H7 (cell line): ENCODE measurements at regions not wholly inside any gene's neighbourhood (a gene's known extent, or its start where the extent isn't known, plus 50 kb on each side); places are given as distances from the start of the nearest gene placed in this dataset.
A peak's percentile ranks its signal among the peaks of the same experiment; 100 is the strongest.

Source experiments
- DNase-seq: peaks from one replicate; pipeline ENCODE4 v3.0.0; 2012
- H3K27me3 ChIP-seq: 2 replicates; pipeline ENCODE4 v1.6.0; 2011; ENCODE audit warnings: mild to moderate bottlenecking, low read length; ENCODE audit not compliant: control insufficient read depth, insufficient read depth
- H3K36me3 ChIP-seq: replicated peaks from 2 replicates; pipeline ENCODE4 v1.5.1; 2011; ENCODE audit warnings: low read length; ENCODE audit not compliant: control insufficient read depth, insufficient read depth
- H3K4me3 ChIP-seq: 2 replicates; pipeline ENCODE4 v1.5.1; 2011; ENCODE audit warnings: low read depth, mild to moderate bottlenecking, control low read depth, low read length, moderate library complexity; ENCODE audit not compliant: insufficient read depth

DNA sequence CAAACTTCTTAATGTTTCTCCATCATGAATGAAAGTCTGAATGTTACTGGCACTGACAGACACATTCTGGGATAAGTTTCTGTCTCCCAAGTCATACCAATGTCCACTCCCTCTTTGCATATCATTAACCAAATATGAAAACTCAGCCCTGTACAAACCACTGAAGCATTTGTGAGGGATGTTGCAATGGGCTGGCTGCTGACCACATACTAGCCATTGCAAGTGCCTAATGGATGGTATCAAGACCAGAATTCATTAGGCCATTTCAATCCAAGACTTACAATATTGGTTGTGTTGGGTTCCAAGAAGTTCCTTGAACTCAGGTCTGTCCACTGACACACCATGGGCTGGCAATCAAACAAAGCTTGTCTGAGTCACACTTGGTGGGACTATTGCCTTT is 73.8 kb downstream of the CBLN2 start:
- Histone ChIP-seq H3K36me3 (no peaks in the 10 kb centered on the region), H3K4me3 (no peak overlapping the region), H3K27me3 (peaks cover 2% of the 10 kb centered on the region; the same call in 1 of the 2 replicates)
- DNase-seq: no peak

DNA sequence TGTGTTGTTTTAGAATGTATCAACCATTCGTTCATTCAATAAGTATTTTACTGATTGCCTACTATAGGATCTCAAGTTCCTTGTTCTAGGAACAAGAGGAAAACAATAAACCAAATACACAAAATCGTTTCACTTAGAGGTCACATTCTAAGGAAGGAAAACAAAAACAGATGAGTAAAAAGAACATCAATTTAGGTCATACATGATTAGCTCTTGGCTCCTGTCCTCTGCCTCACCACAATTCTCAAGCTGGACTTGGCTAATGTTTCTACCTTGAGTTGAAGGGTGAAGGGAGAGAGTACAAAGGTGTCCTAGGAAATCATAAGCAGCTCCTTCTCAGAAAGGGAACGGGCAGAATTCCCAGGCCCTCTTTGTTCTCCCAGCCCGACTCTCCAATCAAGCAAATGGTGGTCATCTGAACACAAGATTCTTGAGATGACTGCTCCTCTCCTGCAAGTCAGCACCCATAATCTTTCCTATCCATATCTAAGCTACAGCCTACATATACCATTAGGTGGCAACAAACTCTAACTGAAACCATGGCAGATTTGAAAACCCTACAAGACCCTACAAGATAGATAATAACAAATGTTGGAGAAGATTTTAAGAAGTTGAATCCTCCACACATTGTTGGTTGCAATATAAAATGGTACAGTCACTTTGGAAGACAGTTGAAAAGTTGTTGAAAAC is 76.0 kb downstream of the CBLN2 start:
- DNase-seq: no peak
- Histone ChIP-seq H3K27me3 (peaks cover 2% of the 10 kb centered on the region; the same call in 1 of the 2 replicates), H3K4me3 (no peak overlapping the region), H3K36me3 (no peaks in the 10 kb centered on the region)

DNA sequence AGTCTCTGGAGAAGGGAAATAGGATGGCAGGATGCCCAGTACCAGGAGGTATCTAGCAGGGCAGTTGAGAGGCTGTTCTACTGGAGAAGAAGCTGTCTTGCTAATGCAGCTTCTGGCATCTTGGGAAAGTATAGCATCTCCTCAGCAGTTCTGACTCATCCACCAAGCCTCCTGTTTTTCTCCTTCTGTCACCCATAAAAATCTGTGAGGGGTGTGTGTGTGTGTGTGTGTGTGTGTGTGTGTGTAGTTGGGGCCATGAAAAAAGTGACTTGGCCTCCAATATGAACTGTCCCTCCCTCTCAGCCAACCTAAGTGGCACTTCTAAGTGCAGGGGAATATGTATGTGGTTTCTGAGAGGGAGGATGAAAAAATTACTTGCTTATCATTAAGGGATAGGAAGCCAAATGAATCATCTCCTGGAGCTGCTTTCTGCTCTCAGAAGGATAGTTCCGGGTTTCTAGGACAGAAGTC is 83.9 kb downstream of the CBLN2 start:
- Histone ChIP-seq H3K27me3 (peaks cover 4% of the 10 kb centered on the region; the same call in 1 of the 2 replicates), H3K36me3 (no peaks in the 10 kb centered on the region), H3K4me3 (no peak overlapping the region)
- DNase-seq: no peak

DNA sequence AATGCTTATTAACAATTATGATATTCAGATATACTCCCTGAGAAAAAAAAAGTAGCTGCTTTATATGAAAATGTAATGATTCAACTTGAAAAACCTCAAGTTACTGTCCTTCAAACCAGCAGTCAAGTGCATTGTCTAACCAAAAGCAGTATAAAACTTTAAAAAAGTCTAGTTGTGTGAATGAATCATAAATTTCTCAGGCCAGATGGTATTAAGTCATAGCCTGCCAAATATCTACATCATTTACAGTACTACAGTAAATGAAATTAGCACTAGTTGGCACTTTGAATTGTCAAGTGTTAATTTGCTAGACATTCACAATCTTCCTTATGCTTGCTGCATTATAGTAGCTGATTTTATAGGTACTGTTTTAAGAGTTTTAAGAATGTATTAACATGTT is 85.9 kb downstream of the CBLN2 start:
- DNase-seq: no peak
- Histone ChIP-seq H3K27me3 (peaks cover 7% of the 10 kb centered on the region; the same call in 1 of the 2 replicates), H3K36me3 (no peaks in the 10 kb centered on the region), H3K4me3 (no peak overlapping the region)

DNA sequence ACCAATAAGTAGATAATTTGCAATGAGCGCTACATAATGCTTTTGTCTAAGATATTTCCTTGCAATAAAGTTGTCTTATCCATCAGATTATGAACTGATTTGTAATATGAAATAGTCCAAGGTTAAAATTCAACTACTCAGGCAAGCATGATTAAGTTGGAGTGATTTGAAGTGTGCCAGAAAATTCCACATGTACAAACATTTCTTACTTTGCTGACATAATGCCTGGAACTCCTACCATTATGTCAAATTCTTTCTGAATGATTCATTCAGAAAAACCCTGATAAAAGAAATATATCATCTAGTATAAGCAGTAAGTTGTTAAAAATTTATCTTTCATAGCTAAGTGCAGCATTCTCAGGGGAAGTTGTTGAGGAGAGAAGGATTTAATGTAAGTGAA is 87.3 kb downstream of the CBLN2 start:
- no peak overlapping the region for H3K4me3 ChIP-seq
- peaks cover 6% of the 10 kb centered on the region; the same call in 1 of the 2 replicates for H3K27me3 ChIP-seq
- no peak for DNase-seq
- H3K36me3 ChIP-seq: no peaks in the 10 kb centered on the region

DNA sequence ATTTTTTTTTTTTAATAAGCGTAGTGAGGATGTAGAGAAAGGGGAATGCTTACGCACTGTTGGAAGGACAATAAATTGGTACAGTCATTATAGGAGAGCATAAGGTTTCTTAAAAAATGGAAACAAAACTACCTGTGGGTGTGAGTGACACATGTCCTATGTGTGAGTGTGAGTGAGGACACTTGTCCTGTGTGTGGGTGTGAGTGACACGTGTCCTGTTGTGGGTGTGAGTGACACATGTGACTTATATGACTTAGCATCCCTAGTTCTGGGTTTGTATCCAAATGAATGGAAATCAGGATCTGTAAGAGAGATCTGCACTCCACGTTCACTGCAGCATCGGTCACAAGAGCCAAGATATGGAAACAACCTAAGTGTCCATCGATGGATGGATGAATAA is 91.8 kb downstream of the CBLN2 start:
- H3K4me3 ChIP-seq: no peak overlapping the region
- peaks cover 30% of the 10 kb centered on the region for H3K27me3 ChIP-seq
- no peak for DNase-seq
- no peaks in the 10 kb centered on the region for H3K36me3 ChIP-seq

DNA sequence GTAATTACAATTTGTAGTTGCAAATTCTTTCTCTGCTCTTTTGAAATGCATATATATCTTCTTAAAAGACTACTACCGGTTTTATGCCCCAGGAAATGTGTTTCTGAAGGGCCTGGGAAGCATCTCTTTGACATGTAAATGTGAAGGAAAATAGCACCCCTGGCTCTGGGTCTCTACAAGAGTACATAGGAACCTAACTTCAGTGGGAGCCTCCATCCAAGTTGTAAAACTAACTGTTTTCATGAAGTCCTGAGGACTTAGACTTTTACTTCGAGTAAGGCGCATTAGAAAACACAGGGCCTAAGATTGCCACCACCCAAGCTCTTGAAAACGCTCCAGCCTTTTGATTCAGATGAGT is 99.4 kb downstream of the CBLN2 start:
- peak; percentile 19 for DNase-seq
- H3K27me3 ChIP-seq: peaks cover 82% of the 10 kb centered on the region

DNA sequence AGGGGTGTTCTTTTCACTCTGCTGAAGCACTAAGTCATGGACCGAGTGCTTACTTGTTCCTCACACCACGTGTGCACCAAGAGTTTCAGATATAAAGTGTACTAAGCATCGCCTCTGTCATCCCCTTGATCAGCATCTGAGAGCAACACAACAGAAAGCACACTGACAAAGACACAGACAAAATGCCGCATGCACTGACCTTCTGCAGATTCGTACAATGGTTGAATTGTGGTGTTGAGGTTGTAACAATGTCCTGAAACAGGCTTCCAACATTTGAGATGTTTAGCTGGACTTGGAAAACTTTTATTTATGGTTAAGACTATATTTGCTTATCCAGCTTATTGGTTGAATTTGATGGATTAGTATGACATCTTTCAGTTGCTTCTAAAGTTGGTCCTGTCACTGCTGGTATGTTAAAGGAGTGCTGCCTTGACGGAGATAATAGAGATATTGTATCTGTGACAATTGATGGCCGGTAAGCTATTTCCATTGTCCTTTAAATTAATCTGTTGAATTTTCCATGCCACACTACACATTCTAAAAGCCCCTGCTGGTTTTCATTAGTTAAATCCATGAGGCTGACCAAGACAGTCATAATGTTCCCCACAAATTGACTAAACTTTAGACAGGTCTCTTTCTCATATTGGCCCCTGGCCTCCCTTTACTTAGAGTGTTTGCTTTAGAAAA is 99.9 kb downstream of the CBLN2 start:
- Histone ChIP-seq H3K36me3 (no peaks in the 10 kb centered on the region), H3K27me3 (peaks cover 81% of the 10 kb centered on the region), H3K4me3 (no peak overlapping the region)
- no peak for DNase-seq

More for the DNA sequence above, 99.4 kb downstream of the CBLN2 start:
- Histone ChIP-seq H3K36me3 (no peaks in the 10 kb centered on the region), H3K4me3 (no peak overlapping the region)

DNA sequence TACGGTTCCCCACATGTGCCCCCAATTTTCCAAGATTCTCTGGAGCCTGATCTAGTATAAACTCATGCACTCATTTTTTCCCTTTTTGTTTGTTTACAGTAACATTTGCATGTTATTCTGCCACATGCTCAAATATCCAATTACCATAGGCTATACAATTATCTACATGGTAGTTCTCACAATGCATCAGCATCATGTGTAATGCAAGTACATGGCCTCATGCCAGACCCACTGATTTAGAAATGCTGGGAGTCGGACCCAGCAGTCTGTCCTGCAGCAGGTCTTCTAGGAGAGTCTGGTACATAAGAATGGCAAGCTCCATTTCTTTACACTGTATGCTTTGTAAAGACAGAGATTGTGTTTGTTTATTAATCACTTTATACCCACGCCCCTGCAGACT is 107.7 kb downstream of the CBLN2 start:
- H3K27me3 ChIP-seq: peaks cover 33% of the 10 kb centered on the region
- H3K36me3 ChIP-seq: no peaks in the 10 kb centered on the region
- no peak for DNase-seq
- H3K4me3 ChIP-seq: no peak overlapping the region

DNA sequence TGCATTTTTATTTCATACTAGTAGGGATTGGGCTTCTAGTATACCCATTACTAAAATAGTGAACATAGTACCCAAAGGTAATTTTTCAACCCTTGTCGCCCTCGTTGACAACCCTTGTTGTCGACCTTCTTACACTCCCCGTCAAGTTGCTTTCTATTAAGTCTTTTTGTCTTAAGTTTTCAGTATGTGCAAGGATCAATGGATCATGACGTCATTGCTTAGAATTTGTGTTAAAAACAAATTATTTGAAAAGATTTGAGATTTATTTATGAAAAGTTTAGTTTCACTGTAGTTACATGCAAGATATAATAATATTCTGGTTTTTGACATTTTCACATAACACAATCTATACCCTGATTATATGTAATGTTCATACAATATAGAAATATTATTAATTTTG is 110.4 kb downstream of the CBLN2 start:
- Histone ChIP-seq H3K27me3 (peaks cover 15% of the 10 kb centered on the region; the same call in 1 of the 2 replicates), H3K36me3 (no peaks in the 10 kb centered on the region), H3K4me3 (no peak overlapping the region)
- no peak for DNase-seq

DNA sequence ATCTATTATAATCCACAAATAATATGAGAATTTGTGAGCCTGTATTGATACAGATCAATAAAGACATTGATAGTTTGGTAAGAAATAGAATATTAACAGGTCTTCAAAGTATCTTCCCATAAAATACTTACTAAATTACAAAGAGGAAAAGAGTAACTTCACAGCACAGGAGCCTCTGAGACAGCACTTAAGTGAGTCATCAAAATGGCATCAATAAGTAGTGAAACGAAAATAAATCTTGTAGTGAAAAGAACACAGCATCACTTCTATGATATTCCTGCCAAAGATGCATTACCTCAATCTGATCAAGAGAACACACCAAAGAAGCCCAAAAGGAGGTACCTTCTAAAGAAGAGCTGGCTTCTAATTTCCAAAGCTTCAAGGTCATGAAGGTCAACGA is 116.4 kb downstream of the CBLN2 start:
- Histone ChIP-seq H3K27me3 (no peaks in the 10 kb centered on the region; the same call in 1 of the 2 replicates), H3K4me3 (no peak overlapping the region), H3K36me3 (no peaks in the 10 kb centered on the region)
- DNase-seq: no peak

DNA sequence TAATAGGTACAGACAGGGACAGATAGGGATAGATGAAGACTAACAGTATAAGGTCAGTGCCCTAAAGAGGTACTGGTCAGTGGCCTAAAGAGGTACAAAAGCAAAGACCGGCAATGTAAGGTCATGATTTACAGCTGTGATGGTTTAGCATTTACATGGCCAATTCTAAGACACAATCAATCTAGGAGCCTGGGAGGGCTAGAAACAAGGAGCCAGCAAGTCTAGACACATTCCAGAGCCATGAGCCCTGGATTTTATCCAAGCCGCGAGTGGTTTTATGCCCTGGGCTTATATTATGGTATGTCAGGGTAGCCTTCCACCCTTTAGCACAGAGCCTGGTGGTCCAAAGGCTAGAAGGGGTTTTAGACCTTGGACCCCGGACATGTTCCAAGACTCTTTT is 124.2 kb downstream of the CBLN2 start:
- Histone ChIP-seq H3K27me3 (no peaks in the 10 kb centered on the region), H3K36me3 (no peaks in the 10 kb centered on the region), H3K4me3 (no peak overlapping the region)
- DNase-seq: no peak

DNA sequence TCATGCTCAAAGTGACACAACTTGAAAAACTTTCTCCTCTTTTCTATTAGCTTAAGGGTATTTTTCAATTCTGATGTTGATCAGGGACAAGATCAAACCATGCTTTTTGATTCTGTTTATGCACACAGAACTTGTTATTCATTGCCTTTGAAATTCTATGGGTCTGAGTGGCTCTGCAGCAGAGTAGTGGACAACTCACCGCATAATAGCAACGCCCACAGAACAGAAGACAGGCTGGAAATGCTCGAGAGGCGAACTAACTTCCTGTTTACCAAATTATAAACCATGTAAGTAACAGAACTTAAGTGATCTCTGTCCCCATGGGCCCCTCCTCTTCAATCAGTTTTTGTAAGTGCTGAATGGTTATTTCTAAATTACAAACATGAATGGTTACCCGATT is 131.2 kb downstream of the CBLN2 start:
- Histone ChIP-seq H3K36me3 (no peaks in the 10 kb centered on the region), H3K4me3 (no peak overlapping the region), H3K27me3 (no peaks in the 10 kb centered on the region)
- DNase-seq: no peak

DNA sequence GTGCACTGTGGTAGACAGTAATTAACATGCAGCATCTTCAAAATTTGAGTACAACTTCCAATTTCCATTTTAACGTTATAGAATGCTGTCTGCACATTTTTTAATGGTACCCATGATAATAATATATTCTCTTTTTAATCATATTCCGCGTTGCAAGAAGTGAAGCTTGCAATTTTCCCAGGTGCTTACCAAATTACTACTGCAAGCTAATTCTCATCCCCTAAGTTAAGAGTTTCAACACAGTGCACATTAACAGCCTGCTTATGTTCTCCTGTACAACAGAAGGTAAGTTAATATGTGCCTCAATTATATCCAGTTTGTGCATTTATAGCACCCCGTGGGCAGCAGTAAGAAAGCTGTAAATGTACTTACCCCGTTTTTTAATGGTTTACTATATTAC is 132.9 kb downstream of the CBLN2 start:
- DNase-seq: no peak
- Histone ChIP-seq H3K27me3 (no peaks in the 10 kb centered on the region), H3K36me3 (no peaks in the 10 kb centered on the region), H3K4me3 (no peak overlapping the region)

DNA sequence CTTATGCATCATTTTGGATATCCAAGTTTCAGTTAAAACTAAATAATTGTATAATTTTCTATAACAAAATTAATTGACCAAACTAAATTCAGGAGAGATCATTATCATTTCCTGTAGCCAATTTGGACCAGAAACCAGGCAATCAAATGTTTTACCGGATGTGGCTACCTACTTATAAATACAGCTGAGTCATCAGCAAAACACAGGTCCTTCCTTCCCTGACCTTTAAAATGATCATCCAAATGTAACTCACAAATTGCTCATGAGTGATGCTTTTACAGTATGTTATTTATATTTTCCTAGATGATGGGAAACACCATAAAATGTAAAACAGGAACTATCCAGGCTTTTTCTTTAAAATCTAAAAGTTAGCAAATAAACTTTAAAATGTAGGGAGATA is 133.7 kb downstream of the CBLN2 start:
- no peak overlapping the region for H3K4me3 ChIP-seq
- DNase-seq: no peak
- H3K36me3 ChIP-seq: no peaks in the 10 kb centered on the region
- no peaks in the 10 kb centered on the region for H3K27me3 ChIP-seq
